ENCODE measurements at regions not wholly inside any gene's neighbourhood (a gene's known extent, or its start where the extent isn't known, plus 50 kb on each side); places are given as distances from the start of the nearest gene placed in this dataset.

DNA sequence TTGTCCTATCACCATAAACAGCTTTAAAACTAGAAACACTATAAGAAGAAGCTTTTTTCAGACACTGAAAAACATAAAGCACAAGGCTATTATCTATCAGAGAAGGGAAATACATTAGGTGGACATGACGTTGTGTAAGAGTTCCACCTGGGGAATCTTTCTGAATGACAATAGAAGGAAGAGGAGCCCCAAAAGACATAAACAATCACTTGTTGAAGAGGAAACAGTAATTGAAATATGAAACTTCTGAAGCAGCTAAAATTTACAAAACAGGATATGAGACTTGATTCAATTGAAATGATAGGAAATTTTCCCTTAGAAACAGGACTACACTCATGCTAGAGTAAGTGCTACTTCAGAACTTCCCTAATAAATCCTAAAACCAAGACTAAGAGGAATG lies 933.6 kb downstream of the EFNA5 start:
- no peak for DNase-seq (ENCODE audit: low read depth, low spot score)
- Histone ChIP-seq H3K36me3 (ENCODE audit: insufficient read depth, low read length) (no peaks in the 10 kb centered on the region), H3K9me3 (ENCODE audit: low read depth, low read length) (peaks cover 13% of the 10 kb centered on the region; the same call in 1 of the 2 replicates), H3K27ac (no peak overlapping the region), H3K9ac (ENCODE audit: insufficient read length) (no peak overlapping the region), H3K4me3 (no peak overlapping the region)
- TF ChIP-seq EZH2 (IDR thresholded peaks at IDR 0.05) = no peak
- no peak for TF ChIP-seq FOXP2 (optimal IDR thresholded peaks at IDR 0.05; ENCODE audit: control extremely low read depth, extremely low read length, insufficient read depth)
- TF ChIP-seq POLR2AphosphoS5 (IDR thresholded peaks at IDR 0.05; ENCODE audit: borderline replicate concordance, low read depth, low read length) = no peak; the same call in 1 of the 2 replicates

DNA sequence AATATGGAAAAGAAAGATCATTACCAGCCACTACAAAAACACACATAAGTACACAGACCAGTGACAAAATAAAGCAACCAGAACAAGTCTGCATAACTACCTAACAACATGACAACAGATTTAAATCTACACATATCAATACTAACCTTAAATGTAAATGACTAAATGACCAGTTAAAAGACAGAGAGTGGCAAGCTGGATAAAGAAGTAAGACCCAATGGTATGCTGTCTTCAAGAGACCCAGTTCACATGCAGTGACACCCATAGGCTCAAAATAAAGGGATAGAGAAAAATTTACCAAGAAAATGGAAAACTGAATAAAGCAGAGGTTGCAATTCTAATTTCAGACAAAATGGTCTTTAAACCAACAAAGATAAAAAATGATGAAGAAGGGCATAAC lies 938.1 kb downstream of the EFNA5 start:
- H3K9me3 ChIP-seq (ENCODE audit: low read depth, low read length) = peaks cover 16% of the 10 kb centered on the region; the same call in 1 of the 2 replicates
- no peaks in the 10 kb centered on the region for H3K36me3 ChIP-seq (ENCODE audit: insufficient read depth, low read length)
- no peak overlapping the region for H3K4me3 ChIP-seq
- no peak overlapping the region for H3K27ac ChIP-seq
- H3K9ac ChIP-seq (ENCODE audit: insufficient read length) = no peak overlapping the region
- DNase-seq (ENCODE audit: low read depth, low spot score) = no peak
- TF ChIP-seq FOXP2 (optimal IDR thresholded peaks at IDR 0.05; ENCODE audit: control extremely low read depth, extremely low read length, insufficient read depth) (no peak), EZH2 (IDR thresholded peaks at IDR 0.05) (no peak), POLR2AphosphoS5 (IDR thresholded peaks at IDR 0.05; ENCODE audit: borderline replicate concordance, low read depth, low read length) (no peak)

DNA sequence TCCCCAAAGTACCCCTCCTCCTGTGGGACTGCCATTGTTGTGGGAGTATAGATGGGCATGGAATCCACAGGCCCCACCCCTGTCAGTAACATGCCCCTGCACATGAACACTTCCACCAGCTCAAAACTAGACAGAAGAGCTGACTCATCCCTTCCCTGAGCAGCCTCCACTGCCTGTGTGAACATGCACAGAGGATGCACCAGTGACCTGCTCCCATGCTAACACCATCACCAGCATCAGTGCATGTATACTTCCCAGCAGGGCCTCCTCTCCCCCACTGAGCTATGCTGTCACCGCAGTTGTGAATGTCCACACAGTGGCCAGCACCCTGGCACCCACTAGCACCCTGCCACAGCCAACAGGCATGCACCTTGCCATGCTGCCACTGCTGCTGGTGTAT lies 939.8 kb downstream of the EFNA5 start:
- TF ChIP-seq POLR2AphosphoS5 (IDR thresholded peaks at IDR 0.05; ENCODE audit: borderline replicate concordance, low read depth, low read length) = no peak
- no peak for TF ChIP-seq EZH2 (IDR thresholded peaks at IDR 0.05)
- TF ChIP-seq FOXP2 (optimal IDR thresholded peaks at IDR 0.05; ENCODE audit: control extremely low read depth, extremely low read length, insufficient read depth) = no peak
- peaks cover 15% of the 10 kb centered on the region; the same call in 1 of the 2 replicates for H3K9me3 ChIP-seq (ENCODE audit: low read depth, low read length)
- DNase-seq (ENCODE audit: low read depth, low spot score) = no peak
- no peak overlapping the region for H3K9ac ChIP-seq (ENCODE audit: insufficient read length)
- no peaks in the 10 kb centered on the region for H3K36me3 ChIP-seq (ENCODE audit: insufficient read depth, low read length)
- no peak overlapping the region for H3K4me3 ChIP-seq
- H3K27ac ChIP-seq = no peak overlapping the region

DNA sequence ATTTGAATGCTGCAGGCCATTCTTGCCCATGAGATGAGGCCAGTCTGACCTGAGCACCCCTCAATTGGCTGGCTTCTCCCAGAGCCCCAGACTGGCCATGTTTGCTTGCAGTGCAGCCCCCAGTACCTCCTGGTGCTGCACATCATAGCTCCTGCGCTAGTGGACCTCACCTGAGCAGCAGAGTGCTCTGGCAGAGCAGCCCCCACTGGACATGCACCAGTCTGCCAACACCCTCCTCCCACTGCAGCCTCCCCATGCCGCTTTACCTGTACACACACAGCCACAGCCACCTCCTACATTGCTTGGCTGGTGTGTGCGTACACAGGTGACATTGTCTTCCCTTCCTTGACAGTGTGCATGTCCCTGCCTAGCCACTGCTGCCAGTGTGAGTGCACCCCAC lies 940.2 kb downstream of the EFNA5 start:
- H3K27ac ChIP-seq = no peak overlapping the region

DNA sequence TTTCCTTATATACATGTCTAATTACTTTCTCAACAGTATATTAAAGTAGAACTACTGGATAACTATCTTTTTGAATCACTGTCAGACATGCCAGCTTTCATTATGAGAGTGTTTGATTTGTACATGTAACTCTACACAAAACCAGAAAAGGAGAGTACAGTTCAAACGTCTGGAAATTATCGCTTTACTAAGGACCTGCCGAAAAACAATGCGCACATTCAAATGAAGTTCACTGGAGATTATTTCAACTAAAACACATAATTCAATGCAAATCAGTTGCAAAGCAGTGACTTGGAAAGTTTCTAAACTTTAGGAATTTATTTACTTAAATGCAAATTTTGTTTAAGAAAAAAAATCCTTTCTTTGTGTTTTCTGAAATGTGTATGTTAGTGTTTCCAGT lies 942.5 kb downstream of the EFNA5 start:
- DNase-seq (ENCODE audit: low read depth, low spot score) = no peak
- Histone ChIP-seq H3K9me3 (ENCODE audit: low read depth, low read length) (peaks cover 3% of the 10 kb centered on the region; the same call in 1 of the 2 replicates), H3K4me3 (no peak overlapping the region), H3K36me3 (ENCODE audit: insufficient read depth, low read length) (no peaks in the 10 kb centered on the region), H3K9ac (ENCODE audit: insufficient read length) (no peak overlapping the region), H3K27ac (no peak overlapping the region)
- TF ChIP-seq EZH2 (IDR thresholded peaks at IDR 0.05) (no peak), POLR2AphosphoS5 (IDR thresholded peaks at IDR 0.05; ENCODE audit: borderline replicate concordance, low read depth, low read length) (no peak), FOXP2 (optimal IDR thresholded peaks at IDR 0.05; ENCODE audit: control extremely low read depth, extremely low read length, insufficient read depth) (no peak)

More for the DNA sequence above, 940.2 kb downstream of the EFNA5 start:
- TF ChIP-seq POLR2AphosphoS5 (IDR thresholded peaks at IDR 0.05; ENCODE audit: borderline replicate concordance, low read depth, low read length) (no peak), FOXP2 (optimal IDR thresholded peaks at IDR 0.05; ENCODE audit: control extremely low read depth, extremely low read length, insufficient read depth) (no peak), EZH2 (IDR thresholded peaks at IDR 0.05) (no peak)
- H3K4me3 ChIP-seq = no peak overlapping the region
- no peaks in the 10 kb centered on the region for H3K36me3 ChIP-seq (ENCODE audit: insufficient read depth, low read length)
- DNase-seq (ENCODE audit: low read depth, low spot score) = no peak
- H3K9me3 ChIP-seq (ENCODE audit: low read depth, low read length) = peaks cover 12% of the 10 kb centered on the region; the same call in 1 of the 2 replicates
- H3K9ac ChIP-seq (ENCODE audit: insufficient read length) = no peak overlapping the region

DNA sequence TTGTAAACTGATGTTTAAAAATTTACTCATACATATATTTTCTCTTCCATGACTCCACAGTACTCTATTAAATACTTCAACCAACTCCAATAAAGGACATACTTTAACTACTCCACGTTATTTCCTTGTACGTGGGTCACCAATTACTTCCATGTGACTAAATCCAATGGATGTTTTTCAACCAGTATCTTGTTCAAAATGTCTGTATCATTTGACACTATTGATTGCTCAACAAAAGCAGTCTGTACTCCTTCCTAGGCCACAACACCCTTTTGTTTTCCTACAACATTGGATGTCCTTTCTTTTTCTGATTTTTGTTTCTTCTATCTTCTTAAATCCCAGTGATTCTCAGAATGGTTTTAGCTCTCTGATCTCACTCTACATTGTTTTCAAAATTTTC lies 943.7 kb downstream of the EFNA5 start:
- H3K9me3 ChIP-seq (ENCODE audit: low read depth, low read length) = peaks cover 3% of the 10 kb centered on the region; the same call in 1 of the 2 replicates
- H3K9ac ChIP-seq (ENCODE audit: insufficient read length) = no peak overlapping the region
- H3K4me3 ChIP-seq = no peak overlapping the region
- no peaks in the 10 kb centered on the region for H3K36me3 ChIP-seq (ENCODE audit: insufficient read depth, low read length)
- H3K27ac ChIP-seq = peak overlapping the region; percentile 6; the same call in 1 of the 2 replicates
- no peak for DNase-seq (ENCODE audit: low read depth, low spot score)
- TF ChIP-seq POLR2AphosphoS5 (IDR thresholded peaks at IDR 0.05; ENCODE audit: borderline replicate concordance, low read depth, low read length) (no peak), EZH2 (IDR thresholded peaks at IDR 0.05) (no peak), FOXP2 (optimal IDR thresholded peaks at IDR 0.05; ENCODE audit: control extremely low read depth, extremely low read length, insufficient read depth) (no peak)

DNA sequence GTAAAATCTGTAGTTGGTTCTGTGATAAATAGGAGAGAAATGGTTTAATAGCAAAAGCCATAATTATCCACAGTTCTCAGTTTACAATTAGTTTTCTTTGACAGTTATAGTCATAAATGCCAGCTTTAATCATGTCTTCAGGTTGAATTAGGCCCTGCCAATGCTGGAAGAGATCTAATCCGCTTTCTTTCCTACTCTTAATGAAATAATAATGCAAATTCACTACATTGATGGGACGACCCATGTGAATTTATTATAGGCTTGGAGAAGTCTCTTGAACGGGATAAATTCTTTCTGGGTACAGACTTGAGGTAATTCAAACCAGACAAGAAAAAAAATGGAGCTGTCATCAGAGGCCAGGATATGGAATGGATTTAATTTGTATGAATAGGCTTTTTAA lies 950.4 kb downstream of the EFNA5 start:
- H3K9ac ChIP-seq (ENCODE audit: insufficient read length) = no peak overlapping the region
- no peaks in the 10 kb centered on the region for H3K9me3 ChIP-seq (ENCODE audit: low read depth, low read length)
- no peaks in the 10 kb centered on the region for H3K36me3 ChIP-seq (ENCODE audit: insufficient read depth, low read length)
- no peak for DNase-seq (ENCODE audit: low read depth, low spot score)
- no peak overlapping the region for H3K4me3 ChIP-seq
- H3K27ac ChIP-seq = no peak overlapping the region
- TF ChIP-seq EZH2 (IDR thresholded peaks at IDR 0.05) = no peak
- no peak for TF ChIP-seq POLR2AphosphoS5 (IDR thresholded peaks at IDR 0.05; ENCODE audit: borderline replicate concordance, low read depth, low read length)
- no peak for TF ChIP-seq FOXP2 (optimal IDR thresholded peaks at IDR 0.05; ENCODE audit: control extremely low read depth, extremely low read length, insufficient read depth)

DNA sequence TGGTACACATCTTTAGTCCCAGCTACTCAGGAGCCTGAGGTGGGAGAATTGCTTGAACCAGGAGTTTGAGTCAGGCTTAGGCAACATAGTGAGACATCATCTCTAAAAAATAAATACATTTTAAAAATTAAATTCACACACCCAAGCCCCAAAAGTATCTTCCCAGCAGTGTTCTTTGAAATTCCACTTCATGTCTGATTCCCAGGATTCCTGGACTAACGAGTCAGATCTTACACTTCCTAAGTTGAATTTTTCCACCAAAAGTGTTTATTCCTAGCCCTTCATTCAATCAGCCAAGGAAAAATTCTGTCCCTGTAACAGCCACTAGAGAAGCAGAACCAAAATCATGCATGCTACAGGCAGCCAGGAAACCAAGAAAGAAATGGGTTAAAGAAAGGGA lies 970.9 kb downstream of the EFNA5 start:
- Histone ChIP-seq H3K9me3 (ENCODE audit: low read depth, low read length) (no peaks in the 10 kb centered on the region), H3K27ac (no peak overlapping the region), H3K4me3 (no peak overlapping the region), H3K9ac (ENCODE audit: insufficient read length) (no peak overlapping the region), H3K36me3 (ENCODE audit: insufficient read depth, low read length) (no peaks in the 10 kb centered on the region)
- TF ChIP-seq EZH2 (IDR thresholded peaks at IDR 0.05) (no peak), POLR2AphosphoS5 (IDR thresholded peaks at IDR 0.05; ENCODE audit: borderline replicate concordance, low read depth, low read length) (no peak), FOXP2 (optimal IDR thresholded peaks at IDR 0.05; ENCODE audit: control extremely low read depth, extremely low read length, insufficient read depth) (no peak)
- DNase-seq (ENCODE audit: low read depth, low spot score) = no peak

DNA sequence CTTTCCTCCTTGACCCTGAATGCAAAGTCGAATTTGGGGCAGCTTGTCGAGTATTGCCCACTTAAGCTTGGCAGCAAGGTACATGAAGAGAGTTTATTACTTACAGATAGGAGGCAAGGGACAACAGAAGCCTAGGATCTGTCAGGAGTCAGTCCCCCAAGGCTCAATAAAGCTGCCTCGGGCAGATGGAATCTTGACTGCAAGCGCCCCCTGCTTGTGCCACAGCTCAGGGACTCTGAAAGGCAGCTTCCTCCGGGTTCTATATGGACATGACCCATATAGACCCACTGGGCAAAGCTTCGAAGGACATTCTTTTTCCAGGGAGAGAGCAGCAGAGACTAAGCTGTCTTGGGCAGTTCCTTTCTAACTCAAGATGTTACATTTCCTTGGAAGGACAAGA lies 971.5 kb downstream of the EFNA5 start:
- Histone ChIP-seq H3K4me3 (no peak overlapping the region), H3K36me3 (ENCODE audit: insufficient read depth, low read length) (no peaks in the 10 kb centered on the region)
- no peak for TF ChIP-seq FOXP2 (optimal IDR thresholded peaks at IDR 0.05; ENCODE audit: control extremely low read depth, extremely low read length, insufficient read depth)
- no peak for TF ChIP-seq EZH2 (IDR thresholded peaks at IDR 0.05)
- no peak for TF ChIP-seq POLR2AphosphoS5 (IDR thresholded peaks at IDR 0.05; ENCODE audit: borderline replicate concordance, low read depth, low read length)

More for the DNA sequence above, 971.5 kb downstream of the EFNA5 start:
- Histone ChIP-seq H3K9me3 (ENCODE audit: low read depth, low read length) (no peaks in the 10 kb centered on the region), H3K9ac (ENCODE audit: insufficient read length) (no peak overlapping the region), H3K27ac (no peak overlapping the region)
- no peak for DNase-seq (ENCODE audit: low read depth, low spot score)

All from SK-N-MC (cell line).